ENCODE measurements at regions not wholly inside any gene's neighbourhood (a gene's known extent, or its start where the extent isn't known, plus 50 kb on each side); places are given as distances from the start of the nearest gene placed in this dataset.

GRCh38 chr15:56783857-56784661, 50.8 kb upstream of the ZNF280D start:
- H3K9me1 ChIP-seq (ENCODE audit: control insufficient read depth, extremely low read depth, insufficient read depth, low read length), result no peaks in the 10 kb centered on the region
- H3K4me2 ChIP-seq (ENCODE audit: control insufficient read depth, extremely low read depth, insufficient read depth, low read depth, low read length), result no peak overlapping the region
- no peaks in the 10 kb centered on the region for H4K20me1 ChIP-seq (ENCODE audit: control insufficient read depth, extremely low read depth, insufficient read depth, low read length)
- no peak for FAIRE-seq
- no peaks in the 10 kb centered on the region for H3K79me2 ChIP-seq (ENCODE audit: control insufficient read depth, insufficient read depth, low read length)
- no peak for DNase-seq (ENCODE audit: low read depth, low spot score)
- no peaks in the 10 kb centered on the region for H3K4me1 ChIP-seq (ENCODE audit: control insufficient read depth, extremely low read depth, insufficient read depth, low read length)
- H3K9ac ChIP-seq (ENCODE audit: control insufficient read depth, extremely low read depth, insufficient read depth, low read length), result no peak overlapping the region
- no peaks in the 10 kb centered on the region for H3K27me3 ChIP-seq (ENCODE audit: control insufficient read depth, extremely low read depth, insufficient read depth, low read length)
- H3K9me3 ChIP-seq (ENCODE audit: control insufficient read depth, low read depth, low read length), result peaks cover 2% of the 10 kb centered on the region
- TF ChIP-seq CTCF (optimal IDR thresholded peaks at IDR 0.05 in 1 of 3, IDR thresholded peaks at IDR 0.05 in 1 of 3, conservative IDR thresholded peaks at IDR 0.05 in 1 of 3; ENCODE audit: extremely low read depth in 1 of 3, insufficient read depth in 2 of 3, low read length in 3 of 3), result no peak
- no peak for TF ChIP-seq EZH2 (IDR thresholded peaks at IDR 0.05; ENCODE audit: low read length)
- H3K36me3 ChIP-seq (ENCODE audit: control insufficient read depth in 2 of 2, extremely low read depth in 1 of 2, insufficient read depth in 2 of 2, low read length in 2 of 2), result no peaks in the 10 kb centered on the region
- no peak overlapping the region for H3K4me3 ChIP-seq (ENCODE audit: control insufficient read depth in 2 of 3, extremely low read depth in 1 of 3, insufficient read depth in 2 of 3, low read depth in 1 of 3, low read length in 3 of 3)
- H2AFZ ChIP-seq (ENCODE audit: control insufficient read depth, low read length), result no peak overlapping the region
- dilution Hi-C loops (cut with MboI; ENCODE audit: extremely low pct_ligation_motif_present, low sequenced_read_pairs), result no loop called here
- H3K27ac ChIP-seq (ENCODE audit: control insufficient read depth, insufficient read depth, low read length), result no peak overlapping the region

- TF ChIP-seq CTCF (optimal IDR thresholded peaks at IDR 0.05 in 1 of 3, IDR thresholded peaks at IDR 0.05 in 1 of 3, conservative IDR thresholded peaks at IDR 0.05 in 1 of 3; ENCODE audit: extremely low read depth in 1 of 3, insufficient read depth in 2 of 3, low read length in 3 of 3) (no peak), EZH2 (IDR thresholded peaks at IDR 0.05; ENCODE audit: low read length) (no peak)
- H3K9me3 ChIP-seq (ENCODE audit: control insufficient read depth, low read depth, low read length), result peaks cover under 1% of the 10 kb centered on the region
- H3K27me3 ChIP-seq (ENCODE audit: control insufficient read depth, extremely low read depth, insufficient read depth, low read length), result no peaks in the 10 kb centered on the region
- dilution Hi-C loops (cut with MboI; ENCODE audit: extremely low pct_ligation_motif_present, low sequenced_read_pairs), result no loop called here
- H3K27ac ChIP-seq (ENCODE audit: control insufficient read depth, insufficient read depth, low read length), result no peak overlapping the region
- no peaks in the 10 kb centered on the region for H3K9me1 ChIP-seq (ENCODE audit: control insufficient read depth, extremely low read depth, insufficient read depth, low read length)
- H3K9ac ChIP-seq (ENCODE audit: control insufficient read depth, extremely low read depth, insufficient read depth, low read length), result no peak overlapping the region
- no peak for DNase-seq (ENCODE audit: low read depth, low spot score)
- FAIRE-seq, result no peak
- no peaks in the 10 kb centered on the region for H3K36me3 ChIP-seq (ENCODE audit: control insufficient read depth in 2 of 2, extremely low read depth in 1 of 2, insufficient read depth in 2 of 2, low read length in 2 of 2)
- H3K4me1 ChIP-seq (ENCODE audit: control insufficient read depth, extremely low read depth, insufficient read depth, low read length), result no peaks in the 10 kb centered on the region
- H3K79me2 ChIP-seq (ENCODE audit: control insufficient read depth, insufficient read depth, low read length), result no peaks in the 10 kb centered on the region
- H2AFZ ChIP-seq (ENCODE audit: control insufficient read depth, low read length), result no peak overlapping the region
- H4K20me1 ChIP-seq (ENCODE audit: control insufficient read depth, extremely low read depth, insufficient read depth, low read length), result no peaks in the 10 kb centered on the region
- H3K4me3 ChIP-seq (ENCODE audit: control insufficient read depth in 2 of 3, extremely low read depth in 1 of 3, insufficient read depth in 2 of 3, low read depth in 1 of 3, low read length in 3 of 3), result no peak overlapping the region
- no peak overlapping the region for H3K4me2 ChIP-seq (ENCODE audit: control insufficient read depth, extremely low read depth, insufficient read depth, low read depth, low read length)
Measured at GRCh38 chr15:56783156-56783856, 50.0 kb upstream of the ZNF280D start.

Small RNA genes in the stretch of these regions (small RNA-seq; reads per million reads assigned to genes)
- gene AC090517.1 (ENCODE audit: insufficient read length in 3 of 3, low read depth in 3 of 3, low replicate concordance in 1 of 3) (0 to 0.25 (median 0) reads per million in 3 experiments), gene AC090517.3 (ENCODE audit: insufficient read length in 3 of 3, low read depth in 3 of 3, low replicate concordance in 1 of 3) (0 reads per million in 3 experiments)
